Activated CD4-positive, alpha-beta T cell treated with anti-CD3 and anti-CD28 coated beads for 4 hours (primary cell): ENCODE measurements at regions not wholly inside any gene's neighbourhood (a gene's known extent, or its start where the extent isn't known, plus 50 kb on each side); places are given as distances from the start of the nearest gene placed in this dataset.

ENCODE experiments used
- DNase-seq, 2 donors: peaks; one replicate each; pipeline ENCODE4 v3.0.0-alpha.2; 2020

- no peak for DNase-seq
These were observed 259.1 kb downstream of the OPA1 start for GRCh38 chr3:193851941-193852674.

GRCh38 chr3:193852901-193853300 is 259.9 kb downstream of the OPA1 start:
- DNase-seq = no peak

GRCh38 chr3:193853511-193854219 is 260.7 kb downstream of the OPA1 start:
- DNase-seq = no peak

GRCh38 chr3:193857996-193858395 is 265.0 kb downstream of the OPA1 start:
- no peak for DNase-seq

GRCh38 chr3:193859195-193859594 is 266.2 kb downstream of the OPA1 start:
- no peak for DNase-seq

GRCh38 chr3:193861012-193861411 is 268.0 kb downstream of the OPA1 start:
- DNase-seq = no peak

- no peak for DNase-seq
These were observed 269.8 kb downstream of the OPA1 start for GRCh38 chr3:193862843-193863242.

- no peak for DNase-seq
These were observed 270.8 kb downstream of the OPA1 start for GRCh38 chr3:193863657-193864357.

GRCh38 chr3:193865339-193865738 is 270.6 kb upstream of the HES1 start:
- no peak for DNase-seq

- no peak for DNase-seq
These were observed 270.0 kb upstream of the HES1 start for GRCh38 chr3:193865896-193866480.

GRCh38 chr3:193868590-193868989 is 267.4 kb upstream of the HES1 start:
- no peak for DNase-seq

- DNase-seq = no peak
These were observed 266.4 kb upstream of the HES1 start for GRCh38 chr3:193869221-193870201.

- DNase-seq = no peak
These were observed 265.4 kb upstream of the HES1 start for GRCh38 chr3:193870376-193871219.

GRCh38 chr3:193871220-193871485 is 264.8 kb upstream of the HES1 start:
- DNase-seq = no peak

- DNase-seq = no peak
These were observed 263.6 kb upstream of the HES1 start for GRCh38 chr3:193872265-193872753.

GRCh38 chr3:193873426-193874201 is 262.3 kb upstream of the HES1 start:
- no peak for DNase-seq

- no peak for DNase-seq
These were observed 261.4 kb upstream of the HES1 start for GRCh38 chr3:193874512-193874911.

- DNase-seq = no peak
These were observed 260.9 kb upstream of the HES1 start for GRCh38 chr3:193874997-193875593.

- DNase-seq = no peak
These were observed 260.2 kb upstream of the HES1 start for GRCh38 chr3:193875601-193876321.
